Body of pancreas (tissue), 4 donors: ENCODE measurements at regions not wholly inside any gene's neighbourhood (a gene's known extent, or its start where the extent isn't known, plus 50 kb on each side); places are given as distances from the start of the nearest gene placed in this dataset.
"Not testable (repeated sequence)": the region's sequence is repeated elsewhere in the genome, so short reads cannot be mapped to it uniquely, and the experiment has no call there.

Source experiments
- CTCF ChIP-seq, 7 experiments: fragments of 450-650 bp in 4 of 7; fragments of 200-600 bp in 3 of 7; sonication (generic) in 3 of 7; IDR thresholded peaks; one replicate each; pipeline ENCODE4 v1.5.1; 2016 to 2019; ENCODE audit warnings: antibody characterized with exemption in 7 of 7
- POLR2A ChIP-seq, 3 donors: fragments of 450-650 bp; IDR thresholded peaks; one replicate each; pipeline ENCODE4 v1.6.1; 2016; ENCODE audit warnings: antibody characterized with exemption in 3 of 3, mild to moderate bottlenecking in 2 of 3

DNA sequence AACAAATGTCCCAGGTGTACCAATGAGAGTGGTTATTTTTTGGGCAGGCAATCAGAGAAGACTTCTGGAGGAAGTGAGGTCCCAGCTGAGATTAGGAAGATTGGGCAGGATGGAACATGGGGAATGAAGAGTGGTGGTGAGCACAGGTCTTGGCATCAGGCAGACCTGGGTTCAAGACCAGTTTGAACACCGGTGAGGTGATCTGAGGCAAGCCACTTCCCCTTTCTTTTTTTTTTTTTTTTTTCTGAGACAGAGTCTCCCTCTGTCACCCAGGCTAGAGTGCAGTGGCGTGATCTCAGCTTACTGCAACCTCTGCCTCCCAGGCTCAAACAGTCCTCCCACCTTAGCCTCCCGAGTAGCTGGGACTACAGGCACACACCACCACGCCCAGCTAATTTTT, 134.4 kb downstream of the PHETA1 start:
- not testable (repeated sequence) for TF ChIP-seq CTCF, POLR2A (IDR thresholded peaks at IDR 0.05)
